ENCODE measurements at regions not wholly inside any gene's neighbourhood (a gene's known extent, or its start where the extent isn't known, plus 50 kb on each side); places are given as distances from the start of the nearest gene placed in this dataset.
A peak's percentile ranks its signal among the peaks of the same experiment; 100 is the strongest.
"Not testable (repeated sequence)": the region's sequence is repeated elsewhere in the genome, so short reads cannot be mapped to it uniquely, and the experiment has no call there.

- Mint-ChIP-seq H3K4me1 (peaks cover 0 to 13% (median 8%) of the 10 kb centered on the region in 3 donors), H3K27me3 (no peaks in the 10 kb centered on the region), H3K27ac (no peak overlapping the region), H3K9me3 (no peaks in the 10 kb centered on the region), H3K36me3 (no peaks in the 10 kb centered on the region), H3K4me3 (no peak overlapping the region)
These were observed 169.9 kb downstream of the CPE start for GRCh38 chr4:165548702-165549101.

DNA sequence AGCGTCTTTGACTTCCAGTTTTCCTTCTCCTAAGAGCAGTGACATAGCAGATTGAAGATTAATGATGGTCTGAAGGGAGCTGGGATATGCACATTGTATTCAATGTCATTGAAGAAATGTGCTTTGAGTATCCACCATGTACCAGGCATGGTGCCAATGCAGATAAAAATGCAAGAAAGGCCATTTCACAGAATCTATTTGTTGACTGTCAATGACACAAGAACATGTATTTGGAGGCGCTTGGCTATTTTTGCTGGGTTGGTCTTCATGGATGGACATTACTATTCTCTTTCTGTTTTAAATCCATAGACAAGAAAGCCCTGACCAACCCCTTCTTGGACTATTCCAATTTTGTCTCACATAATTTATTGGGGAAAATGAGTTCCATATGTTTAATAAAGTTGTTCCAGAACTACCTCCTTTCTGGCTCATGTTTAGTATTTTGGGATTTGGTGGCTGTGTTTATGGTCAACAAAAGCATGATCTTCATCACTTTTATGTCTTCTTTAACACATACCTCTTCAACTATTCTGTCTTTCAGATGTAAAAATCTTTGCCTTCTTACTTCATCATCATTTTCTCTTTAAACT, 174.5 kb downstream of the CPE start:
- H3K4me3 Mint-ChIP-seq, result no peak overlapping the region
- no peak overlapping the region for H3K27ac Mint-ChIP-seq
- H3K36me3 Mint-ChIP-seq, result no peaks in the 10 kb centered on the region
- H3K9me3 Mint-ChIP-seq, result no peaks in the 10 kb centered on the region
- H3K27me3 Mint-ChIP-seq, result no peaks in the 10 kb centered on the region
- H3K4me1 Mint-ChIP-seq, result peaks cover 0 to 3% (median 0%) of the 10 kb centered on the region in 3 donors

DNA sequence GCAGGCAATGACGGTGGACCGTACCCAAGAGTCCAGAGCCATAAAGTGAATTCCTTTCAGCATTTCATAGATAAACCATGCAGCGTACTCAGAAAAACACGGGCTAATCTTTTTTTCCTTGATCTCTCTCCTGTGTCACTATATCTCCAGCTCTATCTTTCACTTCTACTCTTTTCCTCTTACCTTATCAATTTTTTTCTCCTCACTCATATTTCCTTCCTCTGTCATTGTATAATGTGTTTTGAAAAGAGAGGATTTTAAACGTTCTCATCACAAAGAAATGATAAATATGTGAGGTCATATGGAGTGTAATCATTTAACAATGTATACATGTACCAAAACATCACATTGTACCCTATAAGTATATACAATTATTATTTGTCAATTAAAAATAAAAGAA, 176.5 kb downstream of the CPE start:
- Mint-ChIP-seq H3K4me3 (no peak overlapping the region), H3K4me1 (no peaks in the 10 kb centered on the region), H3K27me3 (no peaks in the 10 kb centered on the region), H3K36me3 (no peaks in the 10 kb centered on the region), H3K27ac (no peak overlapping the region), H3K9me3 (no peaks in the 10 kb centered on the region)

DNA sequence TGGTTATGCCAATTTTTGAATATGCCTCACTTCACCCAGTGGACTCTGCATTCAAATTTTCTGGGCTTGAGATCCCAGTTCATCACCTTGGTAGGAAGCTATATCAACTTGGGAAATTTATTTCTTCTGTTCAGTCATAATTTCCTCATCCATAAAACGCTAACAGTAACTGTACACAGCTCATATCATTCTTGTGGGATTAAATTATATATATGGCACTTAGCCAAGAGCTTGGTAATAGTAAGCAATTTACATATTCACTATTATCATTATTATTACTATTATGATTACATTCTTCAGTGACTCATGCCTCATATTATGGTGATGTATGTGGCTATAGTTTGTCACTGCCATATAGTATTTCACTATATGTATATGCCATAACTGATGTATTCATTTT, 177.6 kb downstream of the CPE start:
- no peak overlapping the region for H3K4me3 Mint-ChIP-seq
- no peaks in the 10 kb centered on the region for H3K4me1 Mint-ChIP-seq
- H3K9me3 Mint-ChIP-seq, result no peaks in the 10 kb centered on the region
- H3K27me3 Mint-ChIP-seq, result no peaks in the 10 kb centered on the region
- H3K36me3 Mint-ChIP-seq, result no peaks in the 10 kb centered on the region
- H3K27ac Mint-ChIP-seq, result no peak overlapping the region

DNA sequence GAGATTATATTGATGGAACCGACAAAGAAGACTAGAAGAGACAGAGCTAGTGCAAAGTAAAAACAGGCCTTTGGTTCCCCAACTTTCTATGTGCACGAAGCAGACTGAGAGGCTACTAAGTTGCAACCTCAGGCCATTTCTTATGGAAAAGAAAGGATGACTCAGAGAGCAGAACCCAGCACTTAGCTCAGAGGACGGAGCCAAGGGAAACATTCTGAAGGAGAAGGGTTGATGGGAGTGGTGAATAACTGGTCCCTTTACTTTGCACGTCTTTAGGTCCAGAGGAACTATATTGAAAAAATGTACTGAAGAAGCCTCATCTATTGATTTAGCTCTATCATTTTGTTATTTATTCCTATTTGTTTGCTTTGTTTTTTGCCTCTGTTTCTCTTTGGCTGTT, 182.1 kb downstream of the CPE start:
- Mint-ChIP-seq H3K27ac (no peak overlapping the region), H3K4me1 (no peaks in the 10 kb centered on the region), H3K4me3 (no peak overlapping the region), H3K36me3 (no peaks in the 10 kb centered on the region), H3K27me3 (peaks cover under 1% of the 10 kb centered on the region), H3K9me3 (peaks cover under 1 to 8% (median 2%) of the 10 kb centered on the region in 3 donors)

DNA sequence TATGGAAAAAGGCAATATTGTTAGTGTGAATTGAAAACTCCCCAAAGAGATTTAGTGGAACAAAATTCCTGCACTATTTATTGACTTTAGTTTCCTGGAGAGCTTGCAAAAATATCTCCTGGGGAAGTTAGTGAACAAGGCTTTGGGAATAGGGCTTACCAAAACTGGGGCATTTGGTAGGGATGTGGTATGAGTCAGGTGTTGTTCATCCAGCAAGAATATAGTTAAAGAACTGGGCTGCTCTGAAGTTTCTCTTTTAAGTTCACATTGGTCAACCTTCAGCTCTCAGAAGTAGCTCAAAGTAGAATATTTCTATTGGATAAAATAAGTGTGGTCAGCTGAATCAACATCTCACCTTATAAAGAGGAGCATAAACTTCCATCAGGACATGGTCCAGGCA, 185.0 kb downstream of the CPE start:
- peaks cover 1% of the 10 kb centered on the region for H3K27me3 Mint-ChIP-seq
- no peak overlapping the region for H3K4me3 Mint-ChIP-seq
- no peaks in the 10 kb centered on the region for H3K4me1 Mint-ChIP-seq
- H3K9me3 Mint-ChIP-seq, result peaks cover 2 to 8% (median 2%) of the 10 kb centered on the region in 3 donors
- H3K36me3 Mint-ChIP-seq, result no peaks in the 10 kb centered on the region
- H3K27ac Mint-ChIP-seq, result no peak overlapping the region

DNA sequence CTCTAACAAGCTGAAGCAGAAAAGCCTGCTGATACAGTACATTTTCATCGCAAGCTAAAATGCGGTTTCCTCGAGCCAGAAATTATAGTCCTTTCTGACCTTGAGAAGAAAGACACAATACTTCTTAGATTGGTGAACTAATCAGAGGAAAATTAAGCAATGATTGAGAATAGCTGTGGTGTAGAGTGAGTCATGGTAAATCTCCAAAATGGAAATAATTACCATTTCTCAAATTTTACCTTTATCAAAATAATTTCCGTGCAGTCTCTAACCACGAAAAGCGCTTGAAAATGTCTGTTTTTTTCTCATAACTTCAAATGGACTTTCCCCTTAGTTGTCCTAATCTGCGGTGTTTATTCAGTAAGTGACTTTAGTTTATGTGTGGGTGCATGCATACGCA, 190.2 kb downstream of the CPE start:
- H3K4me3 Mint-ChIP-seq, result no peak overlapping the region
- peaks cover 2 to 4% (median 3%) of the 10 kb centered on the region in 3 donors for H3K9me3 Mint-ChIP-seq
- no peaks in the 10 kb centered on the region for H3K4me1 Mint-ChIP-seq
- H3K36me3 Mint-ChIP-seq, result peaks cover 1% of the 10 kb centered on the region
- no peak overlapping the region for H3K27ac Mint-ChIP-seq
- H3K27me3 Mint-ChIP-seq, result peaks cover 1% of the 10 kb centered on the region

DNA sequence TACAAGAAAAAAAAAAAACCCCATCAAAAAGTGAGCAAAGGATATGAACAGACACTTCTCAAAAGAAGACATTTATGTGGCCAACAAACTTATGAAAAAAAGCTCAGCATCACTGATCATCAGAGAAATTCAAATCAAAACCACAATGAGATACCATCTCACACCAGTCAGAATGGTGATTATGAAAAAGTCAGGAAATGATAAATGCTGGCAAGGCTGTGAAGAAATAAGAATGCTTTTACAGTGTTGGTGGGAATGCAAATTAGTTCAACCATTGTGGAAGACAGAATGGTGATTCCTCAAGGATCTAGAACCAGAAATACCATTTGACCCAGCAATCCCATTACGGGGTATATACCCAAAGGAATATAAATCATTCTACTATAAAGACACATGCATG, 192.7 kb downstream of the CPE start:
- peak overlapping the region in 1 of 3 donors; percentile 21 for H3K27ac Mint-ChIP-seq
- not testable (repeated sequence) for H3K27me3 Mint-ChIP-seq, H3K4me1 Mint-ChIP-seq, H3K9me3 Mint-ChIP-seq, H3K4me3 Mint-ChIP-seq, H3K36me3 Mint-ChIP-seq

DNA sequence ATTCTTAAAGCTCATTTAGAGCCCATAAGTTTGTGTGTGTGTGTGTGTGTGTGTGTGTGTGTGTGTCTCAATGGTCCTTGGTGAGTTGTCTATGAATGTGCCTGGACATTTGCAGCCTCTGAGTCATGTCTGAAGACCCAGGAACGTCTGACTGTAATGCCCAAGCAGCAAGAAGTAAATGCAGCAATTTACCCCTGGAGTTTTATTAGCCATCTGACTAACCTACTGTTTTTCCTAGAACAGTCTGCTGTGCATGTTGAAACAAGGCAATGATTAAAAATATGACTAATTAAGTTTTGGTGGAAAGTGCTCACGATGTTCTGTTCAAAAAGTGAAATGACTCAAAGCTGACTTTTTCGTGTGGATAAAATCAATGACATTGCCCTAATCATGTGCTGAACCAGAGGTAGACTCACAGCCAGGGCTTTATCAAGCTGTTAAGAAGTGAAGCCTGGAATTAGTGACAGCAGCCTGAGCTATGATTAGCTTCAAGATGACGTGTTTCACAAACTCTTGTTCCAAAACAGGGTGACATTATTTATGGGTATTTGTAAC, 201.6 kb downstream of the CPE start:
- no peak overlapping the region for H3K4me3 Mint-ChIP-seq
- peaks cover 0 to 5% (median 0%) of the 10 kb centered on the region in 3 donors for H3K9me3 Mint-ChIP-seq
- no peaks in the 10 kb centered on the region for H3K36me3 Mint-ChIP-seq
- no peak overlapping the region for H3K27ac Mint-ChIP-seq
- no peaks in the 10 kb centered on the region for H3K4me1 Mint-ChIP-seq
- no peaks in the 10 kb centered on the region for H3K27me3 Mint-ChIP-seq

GRCh38 chr4:165583341-165583740, 204.5 kb downstream of the CPE start:
- no peaks in the 10 kb centered on the region for H3K4me1 Mint-ChIP-seq
- no peaks in the 10 kb centered on the region for H3K36me3 Mint-ChIP-seq
- H3K27me3 Mint-ChIP-seq, result no peaks in the 10 kb centered on the region
- peaks cover 0 to 4% (median 1%) of the 10 kb centered on the region in 3 donors for H3K9me3 Mint-ChIP-seq
- H3K4me3 Mint-ChIP-seq, result no peak overlapping the region
- no peak overlapping the region for H3K27ac Mint-ChIP-seq

- peaks cover 0 to 5% (median 4%) of the 10 kb centered on the region in 3 donors for H3K9me3 Mint-ChIP-seq
- no peaks in the 10 kb centered on the region for H3K36me3 Mint-ChIP-seq
- H3K27me3 Mint-ChIP-seq, result no peaks in the 10 kb centered on the region
- no peaks in the 10 kb centered on the region for H3K4me1 Mint-ChIP-seq
- no peak overlapping the region for H3K27ac Mint-ChIP-seq
- H3K4me3 Mint-ChIP-seq, result no peak overlapping the region
These were observed 206.1 kb downstream of the CPE start for GRCh38 chr4:165584916-165585315.

- no peak overlapping the region for H3K4me3 Mint-ChIP-seq
- H3K4me1 Mint-ChIP-seq, result no peaks in the 10 kb centered on the region
- H3K36me3 Mint-ChIP-seq, result no peaks in the 10 kb centered on the region
- peaks cover 0 to 7% (median 4%) of the 10 kb centered on the region in 3 donors for H3K9me3 Mint-ChIP-seq
- H3K27me3 Mint-ChIP-seq, result no peaks in the 10 kb centered on the region
- H3K27ac Mint-ChIP-seq, result no peak overlapping the region
These were observed 209.9 kb downstream of the CPE start for GRCh38 chr4:165588534-165589315.

- Mint-ChIP-seq H3K27ac (no peak overlapping the region), H3K4me3 (no peak overlapping the region)
These were observed 213.6 kb downstream of the CPE start for GRCh38 chr4:165592386-165592785.

GRCh38 chr4:165597581-165598480, 219.0 kb downstream of the CPE start:
- Mint-ChIP-seq H3K36me3 (no peaks in the 10 kb centered on the region), H3K4me3 (no peak overlapping the region), H3K4me1 (no peaks in the 10 kb centered on the region), H3K9me3 (no peaks in the 10 kb centered on the region), H3K27ac (no peak overlapping the region), H3K27me3 (no peaks in the 10 kb centered on the region)

More at GRCh38 chr4:165592386-165592785, 213.6 kb downstream of the CPE start:
- no peaks in the 10 kb centered on the region for H3K36me3 Mint-ChIP-seq
- H3K27me3 Mint-ChIP-seq, result no peaks in the 10 kb centered on the region
- H3K9me3 Mint-ChIP-seq, result peaks cover 0 to 4% (median 2%) of the 10 kb centered on the region in 3 donors
- no peaks in the 10 kb centered on the region for H3K4me1 Mint-ChIP-seq

All from IgD-negative memory B cell (primary cell).